Right cardiac atrium (tissue), 5 donors: ENCODE measurements at regions not wholly inside any gene's neighbourhood (a gene's known extent, or its start where the extent isn't known, plus 50 kb on each side); places are given as distances from the start of the nearest gene placed in this dataset.
A peak's percentile ranks its signal among the peaks of the same experiment; 100 is the strongest.
"Not testable (repeated sequence)": the region's sequence is repeated elsewhere in the genome, so short reads cannot be mapped to it uniquely, and the experiment has no call there.

Experiments
- ATAC-seq, 2 donors: fragments of 200-7000 bp; cut with Tn5 transposase; one replicate each; pipeline versions ENCODE4 v1.8.0 to v1.9.1; 2020; ENCODE audit warnings: moderate library complexity in 2 of 2, mild to moderate bottlenecking in 1 of 2
- DNase-seq, 3 donors: peaks; one replicate each; pipeline ENCODE4 v3.0.0-alpha.2; 2020
- H3K27ac ChIP-seq: one replicate; pipeline ENCODE4 v1.5.1; 2013; ENCODE audit warnings: mild to moderate bottlenecking, low read length, control low read depth, moderate library complexity
- H3K27me3 ChIP-seq: one replicate; pipeline ENCODE4 v1.6.1; 2013; ENCODE audit not compliant: control insufficient read depth, insufficient read depth
- H3K4me1 ChIP-seq: one replicate; pipeline ENCODE4 v1.6.1; 2013; ENCODE audit warnings: low read length; ENCODE audit not compliant: control insufficient read depth, insufficient read depth
- H3K4me3 ChIP-seq: one replicate; pipeline ENCODE4 v1.5.1; 2013; ENCODE audit warnings: low read length, control low read depth
- H3K9me3 ChIP-seq: one replicate; pipeline ENCODE4 v1.6.1; 2013; ENCODE audit warnings: low read length; ENCODE audit not compliant: control insufficient read depth
- WGBS: extraction: QIAGEN DNeasy Blood & Tissue Kit; methylation state at CpG from one replicate; pipeline ENCODE4 v1.1.7; 2013; 5-methylcytosine and 5-hydroxymethylcytosine counted together
- intact Hi-C, 4 donors: fragments of 100-400 bp; cut with DNase I; formaldehyde crosslinking; loops; one replicate each; pipeline versions ENCODE4 v1.11.0 to v1.14.0; 2022 to 2023
- donor health status: healthy with polysubstance abuse.
- donor health status: DM: no; HTN: yes; CAD: no.
- donor health status: DM: no; HTN: no; CAD: no.
- donor health status: DM: no; HTN: yes; CAD: no; lungs with severe emphysema.
- donor health status: DM: yes; HTN: yes; CAD: no.

DNA sequence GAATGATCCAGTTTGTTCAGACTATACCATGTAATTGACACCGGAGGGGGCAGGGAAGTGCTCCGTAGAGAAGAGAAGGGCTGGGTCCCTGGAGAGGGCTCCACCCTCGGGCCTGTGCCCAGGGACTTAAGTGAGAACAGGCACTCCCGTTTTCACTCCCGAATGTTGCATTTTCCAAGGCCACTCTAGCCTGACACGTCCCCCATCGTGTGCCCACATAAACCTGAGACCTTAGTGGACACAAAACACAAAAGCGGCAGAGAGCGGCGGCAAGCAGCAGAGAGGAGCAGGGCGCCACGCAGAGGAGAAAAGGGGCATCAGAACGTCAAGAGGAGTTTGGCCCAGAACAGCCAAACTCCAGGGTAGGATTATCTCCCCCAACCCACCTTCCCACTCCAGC lies 1405.1 kb downstream of the GRIK2 start:
- DNase-seq = no peak
- Histone ChIP-seq H3K4me1 (no peaks in the 10 kb centered on the region), H3K4me3 (no peak overlapping the region), H3K27me3 (no peaks in the 10 kb centered on the region), H3K9me3 (no peaks in the 10 kb centered on the region), H3K27ac (no peak overlapping the region)
- no peak for ATAC-seq
- WGBS = 9% methylated on average over 13 of the region's 13 CpGs
- intact Hi-C loops = no loop called here

GRCh38 chr6:102793752-102794151 lies 1400.2 kb downstream of the GRIK2 start:
- no peak for ATAC-seq
- H3K4me3 ChIP-seq = no peak overlapping the region
- H3K9me3 ChIP-seq = no peaks in the 10 kb centered on the region
- H3K27ac ChIP-seq = no peak overlapping the region
- H3K4me1 ChIP-seq = no peaks in the 10 kb centered on the region
- H3K27me3 ChIP-seq = no peaks in the 10 kb centered on the region
- WGBS = 39% methylated on average over 1 of the region's 1 CpG
- intact Hi-C loops = no loop called here
- DNase-seq = no peak

GRCh38 chr6:102774326-102774725 lies 1380.8 kb downstream of the GRIK2 start:
- Histone ChIP-seq H3K9me3 (no peaks in the 10 kb centered on the region), H3K4me3 (no peak overlapping the region), H3K4me1 (no peaks in the 10 kb centered on the region), H3K27ac (no peak overlapping the region), H3K27me3 (no peaks in the 10 kb centered on the region)
- DNase-seq (no peak), ATAC-seq (no peak)
- intact Hi-C loops = no loop called here
- 57% methylated on average over 1 of the region's 1 CpG for WGBS

DNA sequence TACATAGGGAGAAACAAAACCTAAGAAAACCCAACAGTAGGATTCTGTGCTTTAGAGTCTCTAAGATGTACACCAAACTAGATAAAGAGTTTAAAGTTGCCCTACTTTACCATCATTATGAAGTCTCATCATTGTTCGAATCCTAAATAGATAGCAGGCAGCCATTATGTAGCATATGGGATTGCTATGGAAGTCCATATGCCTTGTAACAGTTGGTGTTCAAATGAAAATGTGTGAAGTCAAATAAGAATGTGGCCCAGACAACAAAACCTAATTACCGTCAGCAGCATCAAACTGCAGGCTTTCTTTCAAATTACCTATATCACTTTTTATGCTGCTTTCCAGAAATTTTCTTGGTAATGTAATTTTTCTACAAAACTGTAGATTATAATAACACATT lies 1380.1 kb downstream of the GRIK2 start:
- WGBS = 87% methylated on average over 2 of the region's 2 CpGs
- H3K4me3 ChIP-seq = no peak overlapping the region
- H3K27me3 ChIP-seq = no peaks in the 10 kb centered on the region
- no peaks in the 10 kb centered on the region for H3K9me3 ChIP-seq
- no peak overlapping the region for H3K27ac ChIP-seq
- no peak for ATAC-seq
- DNase-seq = no peak
- no peaks in the 10 kb centered on the region for H3K4me1 ChIP-seq
- intact Hi-C loops = no loop called here

DNA sequence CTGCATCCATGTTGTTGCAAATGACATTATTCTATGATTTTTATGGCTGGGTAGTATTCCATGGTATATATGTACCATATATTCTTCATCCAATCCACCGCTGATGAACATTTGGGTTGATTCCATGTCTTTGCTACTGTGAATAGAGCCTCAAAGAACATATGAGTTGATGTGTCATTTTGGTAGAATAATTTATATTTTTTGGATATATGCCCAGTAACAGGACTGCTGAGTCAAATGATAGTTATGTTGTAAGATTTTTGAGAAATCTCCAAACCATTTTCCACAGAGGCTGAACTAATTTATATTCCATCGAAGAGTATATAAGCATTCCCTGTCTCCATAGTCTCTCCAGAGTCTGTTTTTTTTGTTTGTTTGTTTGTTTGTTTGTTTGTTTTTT lies 1373.5 kb downstream of the GRIK2 start:
- intact Hi-C loops = no loop called here
- Histone ChIP-seq H3K27ac (no peak overlapping the region), H3K4me3 (no peak overlapping the region), H3K4me1 (no peaks in the 10 kb centered on the region), H3K9me3 (no peaks in the 10 kb centered on the region), H3K27me3 (no peaks in the 10 kb centered on the region)
- ATAC-seq = no peak
- no peak for DNase-seq
- WGBS = 74% methylated on average over 2 of the region's 2 CpGs

DNA sequence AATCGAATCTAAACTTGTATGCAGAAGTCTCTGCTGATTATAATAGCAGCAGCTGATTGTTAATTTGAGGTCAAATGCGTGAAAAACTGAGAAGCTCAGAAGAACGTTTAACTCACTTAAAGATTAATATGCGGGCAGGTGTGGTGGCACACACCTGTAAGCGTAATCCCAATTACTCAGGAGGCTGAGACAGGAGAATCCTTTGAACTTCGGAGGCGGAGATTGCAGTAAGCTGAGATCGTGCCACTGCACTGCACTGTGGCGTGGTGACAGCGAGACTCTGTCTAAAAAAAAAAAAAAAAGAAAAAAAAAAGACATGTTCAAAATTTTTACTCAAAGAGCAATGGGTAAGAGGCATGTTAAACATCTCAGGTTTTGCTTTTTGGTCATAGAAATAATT lies 1370.8 kb downstream of the GRIK2 start:
- no peak for DNase-seq
- intact Hi-C loops = no loop called here
- H3K27ac ChIP-seq = no peak overlapping the region
- no peaks in the 10 kb centered on the region for H3K9me3 ChIP-seq
- no peak for ATAC-seq
- H3K27me3 ChIP-seq = no peaks in the 10 kb centered on the region
- WGBS = 80% methylated on average over 10 of the region's 10 CpGs
- no peak overlapping the region for H3K4me3 ChIP-seq
- no peaks in the 10 kb centered on the region for H3K4me1 ChIP-seq

DNA sequence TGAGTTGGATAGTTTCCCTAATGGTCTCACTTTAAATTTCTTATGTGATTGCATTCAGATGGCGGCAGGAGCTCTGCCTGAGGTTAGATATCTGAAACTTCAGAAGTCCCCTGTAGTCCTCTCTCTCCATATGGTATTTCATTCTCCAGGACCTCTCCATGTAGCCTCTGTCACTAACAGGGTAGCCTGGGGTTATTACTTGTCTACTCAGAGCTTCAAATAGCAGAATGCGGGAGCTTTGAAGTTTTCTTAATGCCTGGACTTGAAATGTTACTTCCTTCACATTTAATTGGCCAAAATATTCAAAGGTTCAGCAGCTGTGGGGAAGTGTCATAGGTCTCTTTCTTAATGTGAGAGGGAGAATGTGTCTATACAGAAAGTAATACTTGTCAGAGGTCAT lies 1370.4 kb downstream of the GRIK2 start:
- H3K27ac ChIP-seq = no peak overlapping the region
- DNase-seq (no peak), ATAC-seq (no peak)
- no peak overlapping the region for H3K4me3 ChIP-seq
- 71% methylated on average over 2 of the region's 2 CpGs for WGBS
- H3K9me3 ChIP-seq = no peaks in the 10 kb centered on the region
- no peaks in the 10 kb centered on the region for H3K27me3 ChIP-seq
- H3K4me1 ChIP-seq = no peaks in the 10 kb centered on the region
- intact Hi-C loops = no loop called here

- ATAC-seq = no peak
Measured at GRCh38 chr6:102761872-102762271, 1368.4 kb downstream of the GRIK2 start.

GRCh38 chr6:102759415-102759814 lies 1365.9 kb downstream of the GRIK2 start:
- DNase-seq = no peak
- Histone ChIP-seq H3K9me3 (no peaks in the 10 kb centered on the region), H3K27me3 (no peaks in the 10 kb centered on the region), H3K4me3 (no peak overlapping the region), H3K27ac (no peak overlapping the region), H3K4me1 (no peaks in the 10 kb centered on the region)
- ATAC-seq = no peak
- 91% methylated on average over 2 of the region's 2 CpGs for WGBS
- intact Hi-C loops = no loop called here

More at GRCh38 chr6:102761872-102762271, 1368.4 kb downstream of the GRIK2 start:
- H3K27me3 ChIP-seq = no peaks in the 10 kb centered on the region
- no peak overlapping the region for H3K27ac ChIP-seq
- H3K4me3 ChIP-seq = no peak overlapping the region
- H3K4me1 ChIP-seq = no peaks in the 10 kb centered on the region
- no peak for DNase-seq
- intact Hi-C loops = no loop called here
- 66% methylated on average over 4 of the region's 4 CpGs for WGBS
- H3K9me3 ChIP-seq = no peaks in the 10 kb centered on the region

DNA sequence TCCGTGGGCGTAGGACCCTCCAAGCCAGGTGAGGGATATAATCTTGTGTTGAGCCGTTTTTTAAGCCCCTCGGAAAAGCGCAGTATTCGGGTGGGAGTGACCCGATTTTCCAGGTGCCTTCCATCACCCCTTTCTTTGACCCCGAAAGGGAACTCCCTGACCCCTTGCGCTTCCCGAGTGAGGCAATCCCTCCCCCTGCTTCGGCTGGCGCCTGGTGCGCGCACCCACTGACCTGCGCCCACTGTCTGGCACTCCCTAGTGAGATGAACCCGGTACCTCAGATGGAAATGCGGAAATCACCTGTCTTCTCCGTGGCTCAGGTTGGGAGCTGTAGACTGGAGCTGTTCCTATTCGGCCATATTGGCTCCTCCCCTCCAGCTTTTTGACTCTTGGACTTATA lies 1365.0 kb downstream of the GRIK2 start:
- H3K4me3 ChIP-seq, H3K4me1 ChIP-seq, ATAC-seq, H3K9me3 ChIP-seq, intact Hi-C loops, H3K27me3 ChIP-seq, H3K27ac ChIP-seq: not testable (repeated sequence)
- WGBS = 88% methylated on average over 19 of the region's 19 CpGs
- DNase-seq = peak in 1 of 3 donors; percentile 26

DNA sequence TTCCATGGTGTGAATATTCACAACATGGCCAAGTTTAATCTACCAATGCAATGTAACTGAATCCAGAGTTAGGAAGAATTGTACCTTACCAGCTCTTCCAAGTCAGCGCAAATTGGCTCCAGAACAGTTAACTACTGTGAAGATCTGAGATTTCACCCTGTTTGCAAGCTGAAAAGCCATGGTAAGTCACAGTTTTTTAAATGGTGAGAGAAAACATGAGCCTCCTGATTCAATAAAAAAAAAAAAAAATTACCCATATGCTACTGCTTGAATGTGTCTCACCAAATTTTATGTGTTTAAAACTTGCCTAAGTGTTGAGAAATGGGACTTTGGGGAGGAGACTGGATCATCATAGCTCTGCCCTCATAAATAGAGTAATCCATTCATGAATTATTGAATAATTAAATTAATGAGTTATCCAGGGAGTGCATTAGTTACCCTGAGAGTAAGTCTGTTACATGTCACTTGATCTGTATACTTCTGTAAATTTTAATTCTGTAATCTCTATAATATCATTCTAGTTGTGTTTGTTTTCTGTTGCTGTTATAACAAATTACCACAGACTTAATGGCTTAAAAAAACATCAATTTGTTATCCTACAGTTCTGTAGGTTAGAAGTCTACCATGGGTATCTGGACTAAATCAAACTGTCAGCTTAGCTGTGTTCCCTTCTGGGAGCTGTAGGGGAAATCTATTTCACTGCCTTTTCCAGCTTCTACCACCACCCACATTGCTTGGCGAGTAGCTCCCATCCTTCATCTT lies 1355.9 kb downstream of the GRIK2 start:
- WGBS = 55% methylated on average over 2 of the region's 2 CpGs
- ATAC-seq = no peak
- Histone ChIP-seq H3K4me1 (no peaks in the 10 kb centered on the region), H3K27me3 (no peaks in the 10 kb centered on the region), H3K27ac (no peak overlapping the region), H3K4me3 (no peak overlapping the region), H3K9me3 (no peaks in the 10 kb centered on the region)
- intact Hi-C loops = no loop called here
- no peak for DNase-seq

DNA sequence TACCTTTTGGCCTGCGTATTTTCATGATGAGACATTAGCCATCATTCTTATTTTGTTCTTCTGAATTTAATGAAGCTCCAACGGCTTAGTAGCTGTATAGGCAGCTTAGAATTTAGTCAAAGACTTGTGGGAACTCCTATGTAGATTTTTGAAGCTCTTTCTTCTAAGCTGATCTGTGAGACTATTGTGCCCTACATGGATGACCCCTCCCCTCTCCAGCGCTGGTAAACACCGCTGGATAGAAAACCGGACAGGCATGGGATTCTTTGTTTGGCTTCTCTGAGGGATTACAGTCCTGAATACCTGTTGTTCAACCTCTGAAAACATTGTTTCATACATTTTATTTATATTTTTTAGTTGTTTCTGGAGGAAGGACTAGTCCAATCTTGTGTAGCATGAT lies 1353.4 kb downstream of the GRIK2 start:
- H3K27ac ChIP-seq = no peak overlapping the region
- no peak overlapping the region for H3K4me3 ChIP-seq
- no peaks in the 10 kb centered on the region for H3K4me1 ChIP-seq
- ATAC-seq = no peak
- no peaks in the 10 kb centered on the region for H3K27me3 ChIP-seq
- H3K9me3 ChIP-seq = no peaks in the 10 kb centered on the region
- intact Hi-C loops = no loop called here
- DNase-seq = no peak
- 80% methylated on average over 5 of the region's 5 CpGs for WGBS
